HEK293T (cell line): ENCODE measurements at regions not wholly inside any gene's neighbourhood (a gene's known extent, or its start where the extent isn't known, plus 50 kb on each side); places are given as distances from the start of the nearest gene placed in this dataset.
A peak's percentile ranks its signal among the peaks of the same experiment; 100 is the strongest.

Experiments
- CTCF ChIA-PET: fragments of 350-600 bp; formaldehyde crosslinking; extraction: SDS; loops from one replicate; lab custom pipeline; 2021; ENCODE audit warnings: antibody characterized with exemption, inconsistent platforms; lab: Yijun Ruan, JAX
- POLR2A ChIA-PET: fragments of 350-600 bp; formaldehyde crosslinking; extraction: SDS; loops from one replicate; lab custom pipeline; 2020; ENCODE audit warnings: antibody characterized with exemption, inconsistent platforms; lab: Yijun Ruan, JAX
- DNase-seq: peaks from one replicate; pipeline ENCODE4 v3.0.0; 2012; ENCODE audit warnings: mixed read lengths; ENCODE audit errors: extremely low spot score
- ARNT ChIP-seq: fragments of 450-650 bp; IDR thresholded peaks from 2 replicates; pipeline ENCODE4 v1.6.1; 2017; ENCODE audit warnings: mild to moderate bottlenecking
- BHLHE40 ChIP-seq: fragments of 450-650 bp; IDR thresholded peaks from 2 replicates; pipeline ENCODE4 v1.6.1; 2016; ENCODE audit warnings: mild to moderate bottlenecking, moderate library complexity, borderline replicate concordance
- CTBP1 ChIP-seq: fragments of 450-650 bp; IDR thresholded peaks from 2 replicates; pipeline ENCODE4 v1.6.1; 2016; ENCODE audit warnings: borderline replicate concordance
- FOXA1 ChIP-seq: fragments of 450-650 bp; IDR thresholded peaks from 2 replicates; pipeline ENCODE4 v1.6.1; 2016; ENCODE audit warnings: mild to moderate bottlenecking
- FOXK2 ChIP-seq: fragments of 450-650 bp; IDR thresholded peaks from 2 replicates; pipeline ENCODE4 v1.6.1; 2016; ENCODE audit warnings: mild to moderate bottlenecking
- FOXM1 ChIP-seq: fragments of 450-650 bp; IDR thresholded peaks from 2 replicates; pipeline ENCODE4 v1.6.1; 2017; ENCODE audit warnings: mild to moderate bottlenecking, borderline replicate concordance
- HDGF ChIP-seq: fragments of 450-650 bp; IDR thresholded peaks from 2 replicates; pipeline ENCODE4 v1.6.1; 2017; ENCODE audit warnings: antibody characterized with exemption, borderline replicate concordance
- L3MBTL2 ChIP-seq: fragments of 450-650 bp; conservative IDR thresholded peaks from 2 replicates; pipeline ENCODE4 v1.6.1; 2016; ENCODE audit warnings: mild to moderate bottlenecking
- LEF1 ChIP-seq: fragments of 450-650 bp; IDR thresholded peaks from 2 replicates; pipeline ENCODE4 v1.6.1; 2017; ENCODE audit warnings: mild to moderate bottlenecking, borderline replicate concordance
- NFRKB ChIP-seq: fragments of 450-650 bp; IDR thresholded peaks from 2 replicates; pipeline ENCODE4 v1.6.1; 2016; ENCODE audit warnings: mild to moderate bottlenecking, moderate library complexity
- SP1 ChIP-seq: fragments of 450-650 bp; IDR thresholded peaks from 2 replicates; pipeline ENCODE4 v1.6.1; 2017
- SUZ12 ChIP-seq: fragments of 450-650 bp; IDR thresholded peaks from 2 replicates; pipeline ENCODE4 v1.6.1; 2016; ENCODE audit warnings: mild to moderate bottlenecking
- TARDBP ChIP-seq: fragments of 450-650 bp; IDR thresholded peaks from 2 replicates; pipeline ENCODE4 v1.6.1; 2016
- ZNF384 ChIP-seq: fragments of 450-650 bp; IDR thresholded peaks from 2 replicates; pipeline ENCODE4 v1.6.1; 2016
- TF ChIP-seq, protein P1 (sequence below): fragments of 450-650 bp; IDR thresholded peaks from 2 replicates; pipeline ENCODE4 v1.6.1; 2016

DNA sequence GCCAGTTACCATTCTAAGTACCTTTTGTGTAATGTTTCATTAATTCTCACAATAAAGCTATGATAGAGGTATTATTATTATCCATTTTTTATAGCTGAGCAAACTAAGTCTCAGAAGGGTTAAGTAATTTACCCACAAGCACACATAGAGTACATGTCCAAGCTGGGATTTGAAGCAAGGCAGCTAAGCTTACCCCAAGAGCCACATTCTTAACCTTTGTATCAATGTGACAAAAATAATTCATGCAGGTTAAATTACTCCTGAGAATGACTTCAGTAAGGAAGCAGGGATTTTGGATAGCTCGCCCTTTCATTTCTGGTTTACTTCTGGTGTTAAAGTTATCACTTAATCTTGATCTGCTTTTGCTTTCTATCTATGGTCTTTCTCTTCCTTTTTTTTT lies 141.9 kb downstream of the ACTBL2 start:
- TF ChIP-seq FOXM1 (no peak), SUZ12 (no peak)
- POLR2A ChIA-PET = interaction anchor here (0.7 kb wide), 1 partner anchor 295 kb away, joined by 4 read pairs; no protein-coding TSS in a partner anchor
- no peak for DNase-seq
- CTCF ChIA-PET = no interaction called here

DNA sequence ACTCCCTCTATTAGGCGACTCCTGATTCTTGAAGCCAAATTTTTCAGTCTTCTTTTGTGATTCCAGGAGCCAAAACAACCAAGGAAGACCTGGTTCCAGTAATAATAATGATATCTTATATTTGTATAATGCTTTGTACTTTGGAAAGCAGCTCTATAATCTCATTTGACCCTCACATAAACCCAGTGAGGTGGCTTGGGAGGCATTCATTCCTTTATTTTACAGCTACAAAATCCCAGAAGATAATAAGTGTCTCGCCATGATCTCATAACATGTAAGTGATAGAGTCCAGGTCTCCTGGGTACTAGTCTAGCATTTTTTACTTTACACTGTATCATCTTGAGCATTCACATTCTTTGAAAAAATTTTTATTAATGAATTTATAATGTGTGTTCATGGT lies 143.1 kb downstream of the ACTBL2 start:
- POLR2A ChIA-PET = no interaction called here
- no peak for TF ChIP-seq SP1
- no peak for TF ChIP-seq FOXM1
- TF ChIP-seq SUZ12 = no peak
- no peak for TF ChIP-seq FOXA1
- no peak for TF ChIP-seq TARDBP
- TF ChIP-seq ARNT = no peak
- no peak for TF ChIP-seq ZNF384
- TF ChIP-seq HDGF = no peak
- DNase-seq = no peak
- CTCF ChIA-PET = no interaction called here

DNA sequence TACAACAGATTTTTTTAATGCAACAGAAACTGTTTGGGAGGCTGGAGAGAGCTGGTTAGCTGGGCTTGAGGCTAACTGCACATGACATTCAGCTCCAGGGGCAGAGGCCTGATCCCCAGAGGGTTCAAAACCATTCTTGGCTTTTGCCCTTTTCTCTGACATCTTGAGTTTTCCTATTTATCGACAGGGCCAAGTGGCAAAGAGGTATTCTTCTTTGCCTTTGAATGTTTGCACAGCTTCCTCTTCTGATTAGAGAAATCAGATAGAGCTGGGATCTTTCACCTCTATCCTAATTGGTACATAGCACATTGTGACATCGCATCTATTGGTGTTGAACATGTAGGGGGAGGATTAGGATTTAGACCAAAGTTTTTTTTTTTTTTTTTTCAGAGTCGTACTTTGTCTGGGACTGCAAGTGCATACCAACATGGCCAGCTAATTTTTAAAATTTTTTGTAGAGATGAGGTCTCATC lies 143.7 kb downstream of the ACTBL2 start:
- TF ChIP-seq LEF1 (no peak), NFRKB (no peak), TARDBP (no peak), BHLHE40 (no peak)
- no peak for DNase-seq
- POLR2A ChIA-PET = no interaction called here
- CTCF ChIA-PET = interaction anchor here (0.6 to 1.8 kb wide), 8 partner anchors 9 to 286 kb away, joined by 3 to 7 read pairs (median 4); no protein-coding TSS in a partner anchor

GRCh38 chr5:57338068-57338867 lies 144.3 kb downstream of the ACTBL2 start:
- POLR2A ChIA-PET = no interaction called here
- no peak for TF ChIP-seq FOXM1
- TF ChIP-seq FOXK2 = no peak
- CTCF ChIA-PET = interaction anchor here (0.6 to 1.8 kb wide), 9 partner anchors 10 to 287 kb away, joined by 3 to 7 read pairs (median 4); no protein-coding TSS in a partner anchor
- peak; percentile 42 for DNase-seq

- no peak for DNase-seq
- ChIA-PET CTCF (no interaction called here), POLR2A (no interaction called here)
- TF ChIP-seq HDGF (no peak), ZNF384 (no peak), FOXA1 (no peak), CTBP1 (no peak), NFRKB (no peak), BHLHE40 (no peak), FOXM1 (no peak), FOXK2 (no peak)
- TF ChIP-seq, protein P1, sequence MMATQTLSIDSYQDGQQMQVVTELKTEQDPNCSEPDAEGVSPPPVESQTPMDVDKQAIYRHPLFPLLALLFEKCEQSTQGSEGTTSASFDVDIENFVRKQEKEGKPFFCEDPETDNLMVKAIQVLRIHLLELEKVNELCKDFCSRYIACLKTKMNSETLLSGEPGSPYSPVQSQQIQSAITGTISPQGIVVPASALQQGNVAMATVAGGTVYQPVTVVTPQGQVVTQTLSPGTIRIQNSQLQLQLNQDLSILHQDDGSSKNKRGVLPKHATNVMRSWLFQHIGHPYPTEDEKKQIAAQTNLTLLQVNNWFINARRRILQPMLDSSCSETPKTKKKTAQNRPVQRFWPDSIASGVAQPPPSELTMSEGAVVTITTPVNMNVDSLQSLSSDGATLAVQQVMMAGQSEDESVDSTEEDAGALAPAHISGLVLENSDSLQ = no peak
Measured at GRCh38 chr5:57335092-57335660, 147.4 kb downstream of the ACTBL2 start.

DNA sequence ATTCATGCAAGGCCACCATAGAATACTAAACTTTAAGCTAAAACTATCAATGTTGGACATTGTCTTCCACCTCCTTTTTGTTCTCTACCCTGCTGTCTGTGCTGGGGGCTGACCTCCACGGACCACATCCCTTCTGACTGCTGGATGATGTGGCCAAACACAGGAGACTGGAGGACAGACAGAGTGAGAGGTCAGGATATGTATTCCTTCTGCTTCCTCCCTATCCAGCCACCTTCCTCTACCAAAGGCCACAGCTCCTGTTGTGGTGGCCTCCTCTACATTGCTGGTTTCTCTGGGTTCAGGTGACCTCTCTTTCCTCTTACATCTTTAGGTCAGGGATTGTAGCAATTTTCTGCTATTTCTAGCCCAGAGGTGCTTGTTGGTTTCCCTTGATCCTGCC lies 148.1 kb downstream of the ACTBL2 start:
- CTCF ChIA-PET = interaction anchor here (1.1 to 1.2 kb wide), 2 partner anchors 24 to 146 kb away, joined by 3 read pairs; no protein-coding TSS in a partner anchor

DNA sequence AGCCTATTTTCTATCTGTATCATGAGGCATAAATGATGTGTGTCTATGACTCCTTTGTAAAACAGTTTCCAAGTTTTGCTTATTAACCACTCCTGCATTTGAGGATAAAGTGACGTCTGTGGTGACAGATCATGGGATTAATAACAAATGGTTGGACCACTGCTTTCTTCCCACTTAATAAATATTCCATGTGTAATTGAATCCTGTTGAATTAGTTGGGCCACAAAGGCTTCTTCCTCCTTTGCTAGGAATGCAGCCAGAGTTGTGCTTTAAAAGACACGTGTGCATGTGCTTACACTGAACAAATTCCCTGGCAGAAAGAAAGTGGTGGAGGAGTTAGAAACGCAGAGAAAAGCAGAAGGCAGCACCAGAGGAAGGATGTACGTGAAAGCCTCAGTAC lies 150.2 kb downstream of the ACTBL2 start:
- CTCF ChIA-PET = interaction anchor here (1.0 kb wide), 1 partner anchor 10 kb away, joined by 3 read pairs; no protein-coding TSS in a partner anchor
- no peak for DNase-seq

More for the DNA sequence above, 148.1 kb downstream of the ACTBL2 start:
- TF ChIP-seq BHLHE40 = no peak
- TF ChIP-seq, protein P1 = no peak
- TF ChIP-seq HDGF = no peak
- TF ChIP-seq ARNT = no peak
- no peak for TF ChIP-seq SP1
- no peak for TF ChIP-seq L3MBTL2
- no peak for TF ChIP-seq FOXM1
- no peak for TF ChIP-seq TARDBP
- TF ChIP-seq FOXA1 = no peak
- POLR2A ChIA-PET = no interaction called here
- DNase-seq = no peak

More for the DNA sequence above, 150.2 kb downstream of the ACTBL2 start:
- TF ChIP-seq ZNF384 = no peak
- no peak for TF ChIP-seq FOXM1
- no peak for TF ChIP-seq NFRKB
- no peak for TF ChIP-seq SP1
- TF ChIP-seq FOXK2 = no peak
- TF ChIP-seq SUZ12 = no peak
- POLR2A ChIA-PET = no interaction called here
